HG02938 (cell line): ENCODE measurements at regions not wholly inside any gene's neighbourhood (a gene's known extent, or its start where the extent isn't known, plus 50 kb on each side); places are given as distances from the start of the nearest gene placed in this dataset.

ENCODE experiments used
- ATAC-seq: cut with Tn5 transposase; IDR thresholded peaks from one replicate; pipeline ENCODE4 v1.9.1; 2021; ENCODE audit warnings: mild to moderate bottlenecking, moderate library complexity; ENCODE audit not compliant: unreplicated experiment

- no peak for ATAC-seq
Observed at GRCh38 chr18:11553098-11553940, 56.1 kb upstream of the SLC35G4 start.

GRCh38 chr18:11548916-11549551, 60.4 kb upstream of the SLC35G4 start:
- no peak for ATAC-seq

- ATAC-seq = no peak
Observed at GRCh38 chr18:11548396-11548795, 61.0 kb upstream of the SLC35G4 start.

GRCh38 chr18:11544060-11544633, 65.2 kb upstream of the SLC35G4 start:
- ATAC-seq = no peak

- ATAC-seq = no peak
Observed at GRCh38 chr18:11541179-11541578, 68.2 kb upstream of the SLC35G4 start.

- ATAC-seq = no peak
Observed at GRCh38 chr18:11533942-11534496, 75.4 kb upstream of the SLC35G4 start.

- ATAC-seq = no peak
Observed at GRCh38 chr18:11533513-11533890, 75.9 kb upstream of the SLC35G4 start.

GRCh38 chr18:11532758-11533512, 76.5 kb upstream of the SLC35G4 start:
- ATAC-seq = no peak

- ATAC-seq = no peak
Observed at GRCh38 chr18:11529081-11529480, 80.3 kb upstream of the SLC35G4 start.

GRCh38 chr18:11526675-11527074, 82.7 kb upstream of the SLC35G4 start:
- no peak for ATAC-seq

GRCh38 chr18:11523804-11524203, 85.6 kb upstream of the SLC35G4 start:
- no peak for ATAC-seq

- no peak for ATAC-seq
Observed at GRCh38 chr18:11522992-11523391, 86.4 kb upstream of the SLC35G4 start.

- ATAC-seq = no peak
Observed at GRCh38 chr18:11521853-11522252, 87.5 kb upstream of the SLC35G4 start.

- no peak for ATAC-seq
Observed at GRCh38 chr18:11520536-11520935, 88.9 kb upstream of the SLC35G4 start.

GRCh38 chr18:11518788-11519685, 90.4 kb upstream of the SLC35G4 start:
- ATAC-seq = peak; percentile 80

- ATAC-seq = no peak
Observed at GRCh38 chr18:11517704-11518103, 91.7 kb upstream of the SLC35G4 start.

GRCh38 chr18:11516751-11517503, 92.5 kb upstream of the SLC35G4 start:
- ATAC-seq = no peak

- ATAC-seq = no peak
Observed at GRCh38 chr18:11514267-11514666, 95.1 kb upstream of the SLC35G4 start.
